ENCODE measurements at regions not wholly inside any gene's neighbourhood (a gene's known extent, or its start where the extent isn't known, plus 50 kb on each side); places are given as distances from the start of the nearest gene placed in this dataset.
"Not testable (repeated sequence)": the region's sequence is repeated elsewhere in the genome, so short reads cannot be mapped to it uniquely, and the experiment has no call there.

DNA sequence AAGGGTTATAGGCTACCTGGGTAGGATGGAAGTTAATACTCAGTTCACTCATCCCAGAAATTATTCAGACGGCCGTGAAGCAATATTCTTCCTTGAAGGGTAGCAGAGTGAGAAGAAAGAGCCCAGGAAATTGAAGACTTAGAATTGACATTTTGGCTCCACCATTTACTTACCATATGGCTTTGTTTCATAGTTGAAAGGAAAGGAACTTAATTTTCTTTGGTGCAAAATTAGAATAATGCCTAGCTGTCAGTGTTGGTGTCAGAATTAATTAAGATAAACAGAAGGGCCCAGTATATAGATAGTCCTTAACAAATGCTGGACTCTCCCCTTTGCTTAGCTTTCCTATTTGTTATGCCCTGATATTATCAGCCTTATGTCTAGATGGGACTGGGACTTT lies 263.2 kb downstream of the KCNJ3 start:
- no peak overlapping the region for H3K4me3 ChIP-seq (ENCODE audit: low read depth, low read length)

- H3K4me3 ChIP-seq (ENCODE audit: low read depth, low read length) = no peak overlapping the region
These were observed 262.5 kb downstream of the KCNJ3 start for GRCh38 chr2:154960802-154961583.

DNA sequence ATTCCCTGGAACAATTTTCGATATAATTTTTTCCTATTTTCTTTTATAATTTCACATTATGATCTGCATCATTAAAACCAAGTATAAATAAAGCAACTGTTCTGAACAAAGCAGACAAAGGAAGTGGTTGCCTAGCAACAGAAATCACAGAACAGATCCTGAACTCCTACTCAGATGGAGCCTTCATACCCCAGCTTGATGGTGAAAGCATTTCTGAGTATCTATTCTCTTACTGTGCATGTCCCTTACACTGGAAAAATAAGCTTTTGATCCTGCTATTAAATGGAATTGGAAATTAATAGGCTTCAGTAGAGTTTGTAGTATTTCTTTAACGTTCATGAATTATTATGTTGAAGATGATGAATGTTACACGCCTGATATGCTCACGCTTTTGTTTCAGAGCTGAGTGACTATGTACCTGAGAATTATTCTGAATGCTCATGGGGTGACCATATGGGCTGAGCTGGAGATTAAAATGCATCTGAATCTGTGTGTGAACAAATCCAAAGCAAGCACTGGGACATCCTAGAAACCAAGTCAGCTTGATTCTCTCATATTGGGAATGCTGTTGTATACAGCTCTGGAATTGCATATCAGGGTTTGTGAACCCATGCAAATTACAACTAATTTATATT lies 254.0 kb downstream of the KCNJ3 start:
- H3K4me3 ChIP-seq (ENCODE audit: low read depth, low read length) = no peak overlapping the region

DNA sequence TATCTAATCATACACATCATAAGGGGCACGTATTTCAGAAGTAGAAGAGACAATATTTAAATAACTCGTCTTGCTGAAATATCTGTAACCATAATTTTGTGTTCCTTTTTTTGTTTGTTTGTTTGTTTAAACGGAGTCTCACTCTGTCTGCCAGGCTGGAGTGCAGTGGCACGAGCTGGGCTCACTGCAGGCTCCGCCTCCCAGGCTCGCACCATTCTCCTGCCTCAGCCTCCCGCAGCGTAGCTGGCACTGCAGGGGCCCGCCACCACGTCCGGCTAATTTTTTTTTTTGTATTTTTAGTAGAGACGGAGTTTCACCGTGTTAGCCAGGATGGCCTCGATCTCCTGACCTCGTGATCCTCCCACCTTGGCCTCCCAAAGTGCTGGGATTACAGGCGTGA lies 248.9 kb downstream of the KCNJ3 start:
- not testable (repeated sequence) for H3K4me3 ChIP-seq (ENCODE audit: low read depth, low read length)

DNA sequence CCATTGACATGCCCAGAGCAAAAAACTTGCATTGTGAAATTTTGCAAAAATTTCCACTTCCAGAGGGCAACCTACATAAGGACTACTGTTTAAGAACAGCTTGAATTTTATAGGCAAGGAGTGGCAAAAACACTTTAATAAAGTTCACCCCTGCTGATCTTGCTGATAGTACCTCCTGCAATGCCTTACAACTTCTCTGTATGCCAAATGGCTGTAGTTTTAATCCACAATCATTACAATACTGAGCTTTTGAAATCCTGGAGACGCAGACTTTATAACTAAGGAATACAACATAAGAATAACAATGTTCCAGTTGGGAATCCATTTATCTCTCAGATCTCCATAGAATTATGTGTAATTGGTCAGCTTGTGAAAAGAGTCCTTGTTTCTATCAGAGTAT lies 247.5 kb downstream of the KCNJ3 start:
- H3K4me3 ChIP-seq (ENCODE audit: low read depth, low read length) = no peak overlapping the region

DNA sequence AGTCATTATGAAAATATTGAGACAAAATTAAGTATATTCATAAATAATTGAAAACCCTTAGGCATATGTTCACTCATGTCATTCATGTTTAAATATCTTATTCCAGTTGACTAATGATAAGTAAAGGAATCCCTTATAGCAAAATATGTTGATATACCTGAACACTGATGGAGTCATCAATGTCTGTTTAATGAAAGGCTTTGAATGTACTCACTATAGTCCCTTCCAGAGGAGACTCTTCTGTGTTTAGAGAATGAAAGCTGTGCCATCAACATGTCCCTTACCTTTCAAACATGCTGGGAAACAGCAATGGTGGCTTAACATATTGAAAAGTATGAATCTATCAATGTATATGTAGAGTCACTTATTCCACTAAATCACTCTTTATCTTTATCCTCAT lies 242.9 kb downstream of the KCNJ3 start:
- no peak overlapping the region for H3K4me3 ChIP-seq (ENCODE audit: low read depth, low read length)

- H3K4me3 ChIP-seq (ENCODE audit: low read depth, low read length) = no peak overlapping the region
These were observed 235.7 kb downstream of the KCNJ3 start for GRCh38 chr2:154934213-154934612.

GRCh38 chr2:154924531-154924930 lies 226.0 kb downstream of the KCNJ3 start:
- no peak overlapping the region for H3K4me3 ChIP-seq (ENCODE audit: low read depth, low read length)

GRCh38 chr2:154914561-154914960 lies 216.1 kb downstream of the KCNJ3 start:
- no peak overlapping the region for H3K4me3 ChIP-seq (ENCODE audit: low read depth, low read length)

- H3K4me3 ChIP-seq (ENCODE audit: low read depth, low read length) = no peak overlapping the region
These were observed 213.7 kb downstream of the KCNJ3 start for GRCh38 chr2:154912215-154912614.

GRCh38 chr2:154911729-154912128 lies 213.2 kb downstream of the KCNJ3 start:
- H3K4me3 ChIP-seq (ENCODE audit: low read depth, low read length) = no peak overlapping the region

- no peak overlapping the region for H3K4me3 ChIP-seq (ENCODE audit: low read depth, low read length)
These were observed 212.2 kb downstream of the KCNJ3 start for GRCh38 chr2:154910701-154911100.

DNA sequence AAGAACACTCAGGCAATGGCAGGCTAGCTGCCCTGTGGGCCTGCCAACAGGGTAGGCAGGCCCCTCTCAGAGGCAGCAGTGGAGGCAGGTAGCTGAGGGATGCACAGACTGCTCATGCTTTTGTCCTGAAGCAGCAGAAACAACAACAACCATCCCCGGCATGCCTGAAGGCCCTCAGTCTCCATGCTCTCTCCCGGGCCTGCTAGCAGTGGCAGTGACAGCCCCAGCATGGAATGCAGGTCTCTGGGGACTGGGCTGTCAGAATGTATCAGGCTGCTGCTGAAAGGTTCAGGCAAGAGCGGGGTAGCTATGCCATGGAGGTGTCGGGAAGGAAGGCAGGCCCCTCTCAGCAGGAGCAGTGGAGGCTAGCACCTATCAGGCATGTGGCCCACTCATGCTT lies 209.8 kb downstream of the KCNJ3 start:
- H3K4me3 ChIP-seq (ENCODE audit: low read depth, low read length) = no peak overlapping the region

Data from iPS-11a (cell line).